Kidney capillary endothelial cell (primary cell): ENCODE measurements at regions not wholly inside any gene's neighbourhood (a gene's known extent, or its start where the extent isn't known, plus 50 kb on each side); places are given as distances from the start of the nearest gene placed in this dataset.

Source experiments
- DNase-seq: peaks from one replicate; pipeline ENCODE4 v3.0.0-alpha.2; 2018; ENCODE audit warnings: low spot score

DNA sequence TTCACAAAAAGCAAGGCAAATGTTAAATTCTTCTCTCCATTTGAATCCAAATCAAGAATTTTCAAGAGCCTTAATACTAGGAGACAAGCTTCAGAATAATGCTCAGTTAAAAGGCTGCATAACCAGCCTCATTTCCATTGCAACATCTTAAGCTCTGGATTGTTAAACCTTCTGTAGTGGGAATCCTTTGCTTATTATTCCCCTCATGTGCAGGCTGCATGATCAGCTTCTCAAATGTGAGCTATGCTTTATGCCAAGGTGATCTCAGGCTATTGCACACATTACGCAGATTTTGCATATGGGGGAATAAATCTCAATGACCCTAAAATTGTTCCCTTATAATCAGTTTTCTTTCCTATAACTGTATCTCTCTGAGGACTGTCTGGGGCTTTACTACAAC, 71.7 kb upstream of the CCDC196 start:
- DNase-seq = no peak

GRCh38 chr14:66420251-66421006, 65.7 kb upstream of the CCDC196 start:
- DNase-seq = no peak

DNA sequence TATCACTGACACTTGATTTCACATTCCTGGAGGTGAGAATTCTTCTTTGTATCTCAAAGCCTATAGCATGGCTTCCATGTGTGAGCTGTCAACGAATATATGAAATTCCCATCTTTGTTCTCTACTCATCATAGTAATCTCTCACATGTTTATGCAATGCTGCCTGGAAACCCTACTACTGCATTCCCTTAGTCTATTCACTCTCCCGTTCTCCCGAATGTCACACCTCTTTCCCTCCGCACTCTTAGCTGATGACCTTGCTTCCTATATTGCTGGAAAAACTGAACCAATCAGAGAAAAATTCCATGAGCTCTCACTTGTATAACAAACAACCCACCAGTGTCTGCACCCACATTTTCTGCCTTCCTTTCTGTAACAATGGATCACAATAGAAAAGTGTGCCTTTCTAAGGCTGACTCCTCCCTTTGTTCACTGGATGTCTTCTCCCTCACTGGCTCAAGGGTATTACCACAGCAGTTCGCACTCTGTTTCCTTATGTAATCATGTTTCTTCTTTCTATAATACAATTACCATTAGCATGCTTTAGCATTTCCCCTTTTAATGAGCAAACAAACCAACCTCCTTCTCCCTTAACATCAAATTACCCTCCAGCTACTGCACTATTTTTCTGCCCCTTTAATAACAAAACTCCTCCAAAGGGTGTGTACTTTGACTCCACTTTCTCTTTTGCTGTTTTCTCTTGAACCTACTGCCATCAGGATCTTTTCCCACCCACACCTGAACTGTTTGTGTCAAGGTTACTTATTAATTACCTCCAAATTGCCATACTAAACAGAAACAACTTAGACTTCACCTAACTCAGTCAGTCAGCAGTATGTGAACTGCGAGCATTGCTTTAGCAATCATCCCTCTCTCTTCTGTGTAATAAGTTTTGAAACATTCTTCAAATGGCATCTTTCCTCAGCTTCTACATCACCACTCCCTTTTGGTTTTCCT, 63.9 kb upstream of the CCDC196 start:
- no peak for DNase-seq

- no peak for DNase-seq
These were observed 60.8 kb upstream of the CCDC196 start for GRCh38 chr14:66425402-66425801.

- no peak for DNase-seq
These were observed 59.7 kb upstream of the CCDC196 start for GRCh38 chr14:66426451-66426850.

DNA sequence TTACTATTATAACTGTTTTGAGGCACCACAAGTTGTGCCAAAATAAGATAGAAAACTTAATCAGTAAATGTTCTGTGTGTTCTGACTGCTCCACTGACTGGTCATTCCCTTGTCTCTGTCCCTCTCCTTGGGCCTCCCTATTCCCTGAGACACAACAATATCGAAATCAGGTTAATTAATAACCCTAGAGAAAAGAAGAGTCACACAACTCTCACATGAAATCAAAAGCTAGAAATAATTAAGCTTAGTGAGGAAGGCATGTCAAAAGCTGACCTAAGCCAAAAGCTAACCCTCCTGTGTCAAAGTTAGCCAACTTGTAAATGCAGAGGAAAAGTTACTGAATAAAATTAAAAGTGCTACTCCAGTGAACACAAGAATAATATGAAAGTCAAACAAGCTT, 53.8 kb upstream of the CCDC196 start:
- no peak for DNase-seq

DNA sequence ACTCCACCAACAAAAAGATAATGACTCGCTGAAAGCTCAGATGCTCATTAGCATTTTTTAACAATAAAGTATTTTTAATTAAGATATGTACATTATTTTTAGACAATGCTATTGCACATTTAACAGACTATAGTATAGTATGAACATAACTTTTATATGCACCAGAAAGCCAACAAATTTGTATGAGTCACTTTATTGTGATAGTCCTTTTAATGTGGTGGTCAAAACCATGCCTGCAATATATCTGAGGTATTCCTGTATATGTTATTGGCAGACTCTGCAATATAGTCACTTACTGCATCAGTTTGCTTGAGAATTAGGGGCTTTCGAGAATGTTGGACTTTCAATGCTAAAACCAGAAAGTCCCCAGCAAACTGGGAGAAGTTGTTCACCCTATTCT, 51.7 kb upstream of the CCDC196 start:
- no peak for DNase-seq

DNA sequence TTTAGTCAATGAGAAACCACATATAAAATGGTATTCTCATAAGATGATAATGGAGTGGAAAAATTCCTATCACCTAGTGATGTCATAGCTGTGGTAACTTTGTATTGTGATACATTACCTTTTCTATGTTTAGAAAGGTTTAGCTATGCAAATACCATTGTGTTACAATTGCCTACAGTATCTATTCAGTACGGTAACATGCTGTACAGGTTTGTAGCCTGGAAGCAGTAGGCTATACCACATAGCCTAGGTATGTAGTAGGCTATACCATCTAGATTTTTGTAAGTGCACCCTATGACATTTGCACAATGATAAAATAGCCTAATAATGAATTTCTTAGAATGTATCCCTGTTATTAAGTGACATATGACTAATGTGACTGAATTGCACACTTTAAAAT, 50.5 kb upstream of the CCDC196 start:
- DNase-seq = no peak
